Breast epithelium (tissue), 4 donors: ENCODE measurements at regions not wholly inside any gene's neighbourhood (a gene's known extent, or its start where the extent isn't known, plus 50 kb on each side); places are given as distances from the start of the nearest gene placed in this dataset.

ENCODE experiments used
- DNase-seq, 2 donors: peaks; one replicate each; pipeline ENCODE4 v3.0.0-alpha.2; 2019; ENCODE audit warnings: low spot score in 2 of 2
- H3K27ac ChIP-seq, 2 donors: fragments of 200-600 bp; sonication (generic) in 1 of 2; one replicate each; pipeline ENCODE4 v1.5.1; 2016 to 2019; ENCODE audit warnings: mild to moderate bottlenecking in 1 of 2
- H3K27me3 ChIP-seq, 2 donors: fragments of 200-600 bp; sonication (generic) in 1 of 2; one replicate each; pipeline versions ENCODE4 v1.5.1 to v1.6.0; 2017 to 2019; ENCODE audit warnings: control low read depth in 1 of 2, mild to moderate bottlenecking in 1 of 2
- H3K36me3 ChIP-seq: fragments of 200-600 bp; one replicate; pipeline ENCODE4 v1.5.1; 2019
- H3K4me1 ChIP-seq, 2 donors: fragments of 200-600 bp; sonication (generic); one replicate each; pipeline ENCODE4 v1.5.1; 2016 to 2019; ENCODE audit warnings: control low read depth in 1 of 2
- H3K4me3 ChIP-seq, 3 donors: fragments of 200-600 bp; sonication (generic); 1 replicate in 2 of 3; 2 replicates in 1 of 3; pipeline ENCODE4 v1.5.1; 2016 to 2019; ENCODE audit warnings: mild to moderate bottlenecking in 3 of 3, moderate library complexity in 2 of 3
- H3K9me3 ChIP-seq, 2 donors: fragments of 200-600 bp; sonication (generic) in 1 of 2; one replicate each; pipeline ENCODE4 v1.5.1; 2016 to 2019; ENCODE audit warnings: control low read depth in 1 of 2
- CTCF ChIP-seq, 3 donors: fragments of 450-650 bp; IDR thresholded peaks; one replicate each; pipeline ENCODE4 v1.5.1; 2016 to 2017; ENCODE audit warnings: antibody characterized with exemption in 3 of 3, mild to moderate bottlenecking in 3 of 3, moderate library complexity in 3 of 3
- POLR2A ChIP-seq: fragments of 450-650 bp; IDR thresholded peaks from one replicate; pipeline ENCODE4 v1.6.1; 2016; ENCODE audit warnings: antibody characterized with exemption, mild to moderate bottlenecking, moderate library complexity
- POLR2AphosphoS5 ChIP-seq, 3 donors: sonication (generic); formaldehyde crosslinking; IDR thresholded peaks; one replicate each; pipeline ENCODE4 v1.6.1; 2017; ENCODE audit warnings: antibody characterized with exemption in 3 of 3
- intact Hi-C: fragments of 100-400 bp; cut with DNase I; formaldehyde crosslinking; loops from one replicate; pipeline ENCODE4 v1.15.1; 2023; ENCODE audit warnings: low total_unique reads

- no peaks in the 10 kb centered on the region for H3K4me1 ChIP-seq
- H3K36me3 ChIP-seq, result no peaks in the 10 kb centered on the region
- DNase-seq, result no peak
- H3K4me3 ChIP-seq, result no peak overlapping the region
- TF ChIP-seq POLR2A (no peak), POLR2AphosphoS5 (IDR thresholded peaks at IDR 0.05) (no peak), CTCF (IDR thresholded peaks at IDR 0.05) (no peak)
- intact Hi-C loops, result no loop called here
- H3K27me3 ChIP-seq, result peaks cover 0 to 65% of the 10 kb centered on the region in 2 donors
- H3K9me3 ChIP-seq, result no peaks in the 10 kb centered on the region
- H3K27ac ChIP-seq, result no peak overlapping the region
Observed at GRCh38 chr22:49010070-49010863, 817.4 kb downstream of the BRD1 start.

- H3K27me3 ChIP-seq, result peaks cover 0 to 62% of the 10 kb centered on the region in 2 donors
- no peak overlapping the region for H3K4me3 ChIP-seq
- H3K27ac ChIP-seq, result no peak overlapping the region
- TF ChIP-seq POLR2AphosphoS5 (IDR thresholded peaks at IDR 0.05) (no peak), POLR2A (no peak), CTCF (IDR thresholded peaks at IDR 0.05) (no peak)
- DNase-seq, result no peak
- no peaks in the 10 kb centered on the region for H3K36me3 ChIP-seq
- no peaks in the 10 kb centered on the region for H3K9me3 ChIP-seq
- intact Hi-C loops, result no loop called here
- no peaks in the 10 kb centered on the region for H3K4me1 ChIP-seq
Observed at GRCh38 chr22:49009359-49010063, 818.2 kb downstream of the BRD1 start.

- peaks cover 0 to 4% of the 10 kb centered on the region in 2 donors for H3K9me3 ChIP-seq
- peaks cover 0 to 55% of the 10 kb centered on the region in 2 donors for H3K27me3 ChIP-seq
- DNase-seq, result peak in 1 of 2 donors; percentile 40
- no peak overlapping the region for H3K4me3 ChIP-seq
- TF ChIP-seq CTCF (IDR thresholded peaks at IDR 0.05), result no peak
- no peak for TF ChIP-seq POLR2A
- no peak for TF ChIP-seq POLR2AphosphoS5 (IDR thresholded peaks at IDR 0.05)
- H3K4me1 ChIP-seq, result no peaks in the 10 kb centered on the region
- intact Hi-C loops, result no loop called here
- no peaks in the 10 kb centered on the region for H3K36me3 ChIP-seq
- H3K27ac ChIP-seq, result no peak overlapping the region
Observed at GRCh38 chr22:49008682-49009235, 818.9 kb downstream of the BRD1 start.

- no peak overlapping the region for H3K4me3 ChIP-seq
- H3K27ac ChIP-seq, result no peak overlapping the region
- H3K4me1 ChIP-seq, result no peaks in the 10 kb centered on the region
- TF ChIP-seq POLR2A, result no peak
- no peak for TF ChIP-seq CTCF (IDR thresholded peaks at IDR 0.05)
- no peak for TF ChIP-seq POLR2AphosphoS5 (IDR thresholded peaks at IDR 0.05)
- H3K27me3 ChIP-seq, result peaks cover 0 to 52% of the 10 kb centered on the region in 2 donors
- no peaks in the 10 kb centered on the region for H3K36me3 ChIP-seq
- no peak for DNase-seq
- peaks cover 0 to 10% of the 10 kb centered on the region in 2 donors for H3K9me3 ChIP-seq
- intact Hi-C loops, result no loop called here
Observed at GRCh38 chr22:49007013-49007653, 820.5 kb downstream of the BRD1 start.
